Lower leg skin (tissue), 4 donors: ENCODE measurements at regions not wholly inside any gene's neighbourhood (a gene's known extent, or its start where the extent isn't known, plus 50 kb on each side); places are given as distances from the start of the nearest gene placed in this dataset.

Experiments
- DNase-seq, 2 donors: peaks; one replicate each; pipeline ENCODE4 v3.0.0-alpha.2; 2019; ENCODE audit warnings: low spot score in 2 of 2
- H3K4me3 ChIP-seq: fragments of 200-600 bp; sonication (generic); 2 replicates; pipeline ENCODE4 v1.5.1; 2017; ENCODE audit warnings: mild to moderate bottlenecking, low read depth; ENCODE audit not compliant: poor library complexity, severe bottlenecking
- CTCF ChIP-seq, 3 donors: fragments of 450-650 bp; IDR thresholded peaks; one replicate each; pipeline ENCODE4 v1.5.1; 2016; ENCODE audit warnings: antibody characterized with exemption in 3 of 3, mild to moderate bottlenecking in 3 of 3, moderate library complexity in 2 of 3
- POLR2A ChIP-seq, 2 donors: fragments of 450-650 bp; IDR thresholded peaks; one replicate each; pipeline ENCODE4 v1.6.1; 2016 to 2017; ENCODE audit warnings: antibody characterized with exemption in 2 of 2, mild to moderate bottlenecking in 1 of 2, moderate library complexity in 1 of 2
- WGBS, 2 donors: methylation state at CpG; one replicate each; pipeline ENCODE4 v1.1.5; 2018; 5-methylcytosine and 5-hydroxymethylcytosine counted together
- intact Hi-C: fragments of 100-400 bp; cut with DNase I; formaldehyde crosslinking; loops from one replicate; pipeline ENCODE4 v1.15.0; 2023; ENCODE audit warnings: low total_unique reads

- H3K4me3 ChIP-seq, result no peak overlapping the region
- WGBS, 2 donors, result 40 to 49% methylated on average over 4 of the region's 4 CpGs
- DNase-seq, result no peak
- TF ChIP-seq CTCF (IDR thresholded peaks at IDR 0.05), result no peak
- TF ChIP-seq POLR2A (IDR thresholded peaks at IDR 0.05), result no peak
- intact Hi-C loops, result no loop called here
Measured at GRCh38 chr3:44104668-44105321, 136.9 kb upstream of the TOPAZ1 start.

GRCh38 chr3:44105571-44105970 is 136.1 kb upstream of the TOPAZ1 start:
- H3K4me3 ChIP-seq, result no peak overlapping the region
- intact Hi-C loops, result no loop called here
- no peak for DNase-seq
- TF ChIP-seq CTCF (IDR thresholded peaks at IDR 0.05), result no peak
- TF ChIP-seq POLR2A (IDR thresholded peaks at IDR 0.05), result no peak
- 85 to 93% methylated on average over 5 of the region's 5 CpGs for WGBS, 2 donors

GRCh38 chr3:44106756-44107155 is 134.9 kb upstream of the TOPAZ1 start:
- 12 to 16% methylated on average over 6 of the region's 6 CpGs for WGBS, 2 donors
- TF ChIP-seq POLR2A (IDR thresholded peaks at IDR 0.05) (no peak), CTCF (IDR thresholded peaks at IDR 0.05) (no peak)
- DNase-seq, result no peak

GRCh38 chr3:44108481-44108880 is 133.2 kb upstream of the TOPAZ1 start:
- TF ChIP-seq POLR2A (IDR thresholded peaks at IDR 0.05) (no peak), CTCF (IDR thresholded peaks at IDR 0.05) (no peak)
- no peak for DNase-seq
- no peak overlapping the region for H3K4me3 ChIP-seq
- whole genome bisulfite sequencing, 2 donors, result 88 to 89% methylated on average over 3 of the region's 3 CpGs
- intact Hi-C loops, result no loop called here

More at GRCh38 chr3:44106756-44107155, 134.9 kb upstream of the TOPAZ1 start:
- intact Hi-C loops, result no loop called here
- no peak overlapping the region for H3K4me3 ChIP-seq

GRCh38 chr3:44109771-44110361 is 131.8 kb upstream of the TOPAZ1 start:
- intact Hi-C loops, result no loop called here
- DNase-seq, result no peak
- no peak overlapping the region for H3K4me3 ChIP-seq
- no peak for TF ChIP-seq CTCF (IDR thresholded peaks at IDR 0.05)
- TF ChIP-seq POLR2A (IDR thresholded peaks at IDR 0.05), result no peak
- 73 to 79% methylated on average over 7 of the region's 7 CpGs for WGBS, 2 donors

- no peak overlapping the region for H3K4me3 ChIP-seq
- DNase-seq, result no peak
- WGBS, 2 donors, result 78 to 79% methylated on average over 8 to 9 of the region's 9 CpGs
- TF ChIP-seq POLR2A (IDR thresholded peaks at IDR 0.05), result no peak
- no peak for TF ChIP-seq CTCF (IDR thresholded peaks at IDR 0.05)
- intact Hi-C loops, result no loop called here
Measured at GRCh38 chr3:44110648-44111047, 131.0 kb upstream of the TOPAZ1 start.
